ENCODE measurements at regions not wholly inside any gene's neighbourhood (a gene's known extent, or its start where the extent isn't known, plus 50 kb on each side); places are given as distances from the start of the nearest gene placed in this dataset.

DNA sequence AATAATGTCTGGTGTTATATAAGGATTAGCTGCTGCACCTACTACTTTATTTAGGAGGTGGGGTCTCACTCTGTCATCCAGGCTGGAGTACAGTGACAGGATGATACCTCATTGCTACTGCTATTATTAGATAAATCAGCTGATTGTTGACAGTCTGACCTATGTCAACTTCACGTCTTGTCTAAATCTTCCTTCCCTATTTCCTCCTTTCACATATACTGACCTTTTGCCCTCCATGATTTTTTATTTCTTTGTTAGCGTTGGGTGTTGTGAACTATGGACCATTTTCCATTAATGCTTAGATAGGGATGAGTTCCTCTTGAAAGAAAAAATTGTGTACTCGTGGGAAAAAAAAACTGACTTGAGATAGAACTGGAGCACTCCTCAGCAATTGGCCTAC is 109.9 kb upstream of the BEND6 start:
- H3K27me3 ChIP-seq (ENCODE audit: insufficient read depth, low read length): peaks cover 12% of the 10 kb centered on the region
- no peaks in the 10 kb centered on the region for H3K79me2 ChIP-seq (ENCODE audit: insufficient read depth, low read length)
- no peaks in the 10 kb centered on the region for H3K9me2 ChIP-seq (ENCODE audit: low read depth, low read length)
- H3K9me3 ChIP-seq (ENCODE audit: low read length): no peaks in the 10 kb centered on the region
- no peak overlapping the region for H3K4me2 ChIP-seq (ENCODE audit: low read length)
- no peak overlapping the region for H3K4me3 ChIP-seq (ENCODE audit: low read depth, low read length, poor library complexity, severe bottlenecking)
- no peaks in the 10 kb centered on the region for H3K4me1 ChIP-seq (ENCODE audit: insufficient read depth, low read length, severe bottlenecking)
- H4K20me1 ChIP-seq (ENCODE audit: insufficient read depth, low read length): no peaks in the 10 kb centered on the region
- H3K27ac ChIP-seq (ENCODE audit: low read depth, low read length, poor library complexity, severe bottlenecking): no peak overlapping the region
- no peaks in the 10 kb centered on the region for H3F3A ChIP-seq (ENCODE audit: insufficient read depth, low read length)
- no peaks in the 10 kb centered on the region for H3K36me3 ChIP-seq (ENCODE audit: insufficient read depth, low read length)
- TF ChIP-seq EZH2 (IDR thresholded peaks at IDR 0.05; ENCODE audit: borderline replicate concordance, low read length): no peak
- TF ChIP-seq, protein P1, sequence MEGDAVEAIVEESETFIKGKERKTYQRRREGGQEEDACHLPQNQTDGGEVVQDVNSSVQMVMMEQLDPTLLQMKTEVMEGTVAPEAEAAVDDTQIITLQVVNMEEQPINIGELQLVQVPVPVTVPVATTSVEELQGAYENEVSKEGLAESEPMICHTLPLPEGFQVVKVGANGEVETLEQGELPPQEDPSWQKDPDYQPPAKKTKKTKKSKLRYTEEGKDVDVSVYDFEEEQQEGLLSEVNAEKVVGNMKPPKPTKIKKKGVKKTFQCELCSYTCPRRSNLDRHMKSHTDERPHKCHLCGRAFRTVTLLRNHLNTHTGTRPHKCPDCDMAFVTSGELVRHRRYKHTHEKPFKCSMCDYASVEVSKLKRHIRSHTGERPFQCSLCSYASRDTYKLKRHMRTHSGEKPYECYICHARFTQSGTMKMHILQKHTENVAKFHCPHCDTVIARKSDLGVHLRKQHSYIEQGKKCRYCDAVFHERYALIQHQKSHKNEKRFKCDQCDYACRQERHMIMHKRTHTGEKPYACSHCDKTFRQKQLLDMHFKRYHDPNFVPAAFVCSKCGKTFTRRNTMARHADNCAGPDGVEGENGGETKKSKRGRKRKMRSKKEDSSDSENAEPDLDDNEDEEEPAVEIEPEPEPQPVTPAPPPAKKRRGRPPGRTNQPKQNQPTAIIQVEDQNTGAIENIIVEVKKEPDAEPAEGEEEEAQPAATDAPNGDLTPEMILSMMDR (IDR thresholded peaks at IDR 0.05; ENCODE audit: low read length): no peak
- no peak overlapping the region for H3K9ac ChIP-seq (ENCODE audit: low read length)
- H2AFZ ChIP-seq (ENCODE audit: low read length): no peak overlapping the region

GRCh38 chr6:56843476-56844349 is 111.2 kb upstream of the BEND6 start:
- no peaks in the 10 kb centered on the region for H3K9me2 ChIP-seq (ENCODE audit: low read depth, low read length)
- no peak for TF ChIP-seq EZH2 (IDR thresholded peaks at IDR 0.05; ENCODE audit: borderline replicate concordance, low read length)
- TF ChIP-seq, protein P1 (IDR thresholded peaks at IDR 0.05; ENCODE audit: low read length): no peak
- H3K4me1 ChIP-seq (ENCODE audit: insufficient read depth, low read length, severe bottlenecking): no peaks in the 10 kb centered on the region
- peak overlapping the region; percentile 74 for H3K4me2 ChIP-seq (ENCODE audit: low read length)
- peak overlapping the region; percentile 60 for H3K4me3 ChIP-seq (ENCODE audit: low read depth, low read length, poor library complexity, severe bottlenecking)
- no peaks in the 10 kb centered on the region for H3K9me3 ChIP-seq (ENCODE audit: low read length)
- peaks cover 12% of the 10 kb centered on the region for H3K27me3 ChIP-seq (ENCODE audit: insufficient read depth, low read length)
- H4K20me1 ChIP-seq (ENCODE audit: insufficient read depth, low read length): no peaks in the 10 kb centered on the region
- H3K36me3 ChIP-seq (ENCODE audit: insufficient read depth, low read length): no peaks in the 10 kb centered on the region
- no peak overlapping the region; the same call in 1 of the 2 replicates for H3K9ac ChIP-seq (ENCODE audit: low read length)
- H3F3A ChIP-seq (ENCODE audit: insufficient read depth, low read length): no peaks in the 10 kb centered on the region
- H2AFZ ChIP-seq (ENCODE audit: low read length): no peak overlapping the region
- no peak overlapping the region for H3K27ac ChIP-seq (ENCODE audit: low read depth, low read length, poor library complexity, severe bottlenecking)
- H3K79me2 ChIP-seq (ENCODE audit: insufficient read depth, low read length): no peaks in the 10 kb centered on the region

DNA sequence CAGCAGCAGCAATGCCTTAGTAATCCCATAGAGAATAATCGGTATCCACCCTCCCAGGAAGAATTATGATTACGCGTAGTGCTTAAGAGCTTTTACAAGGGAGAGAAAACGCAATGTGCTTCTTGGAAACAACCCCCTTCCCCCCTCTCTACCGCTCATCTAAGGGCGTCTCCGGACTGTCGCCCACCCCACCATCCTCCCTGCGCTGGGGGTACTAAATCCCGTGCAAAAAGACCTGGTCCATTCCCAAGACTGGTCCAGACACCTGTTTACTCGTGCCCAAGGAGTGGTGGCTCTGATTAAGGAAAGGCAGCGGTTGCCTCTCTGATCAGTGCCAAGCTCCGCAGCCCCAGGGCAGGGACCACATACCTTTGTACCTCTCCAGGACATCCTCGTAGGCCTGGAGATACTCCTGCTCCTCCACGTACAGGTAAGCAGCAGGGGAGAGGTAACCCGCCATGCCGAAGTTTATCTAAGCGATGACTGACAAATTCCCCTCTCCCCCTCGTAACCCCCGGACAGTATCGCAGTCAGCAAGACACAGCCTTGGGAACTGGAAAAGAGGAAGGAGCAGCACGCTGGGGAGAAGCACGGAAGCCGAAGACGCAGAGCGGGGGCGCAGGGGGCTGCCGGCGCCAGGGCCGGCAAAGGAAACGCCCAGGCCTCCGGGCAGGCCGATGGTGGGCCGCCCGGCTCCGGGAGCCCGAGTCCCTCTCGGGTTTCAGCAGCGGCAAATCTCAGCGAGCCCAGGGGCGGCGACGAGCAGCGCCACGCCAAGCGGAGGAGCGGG is 112.0 kb upstream of the BEND6 start:
- Histone ChIP-seq H3K9me3 (ENCODE audit: low read length) (no peaks in the 10 kb centered on the region), H3K4me3 (ENCODE audit: low read depth, low read length, poor library complexity, severe bottlenecking) (peak overlapping the region; percentile 51), H3K36me3 (ENCODE audit: insufficient read depth, low read length) (no peaks in the 10 kb centered on the region), H3F3A (ENCODE audit: insufficient read depth, low read length) (no peaks in the 10 kb centered on the region), H3K27me3 (ENCODE audit: insufficient read depth, low read length) (peaks cover 12% of the 10 kb centered on the region), H3K9ac (ENCODE audit: low read length) (peak overlapping the region; percentile 29; the same call in 1 of the 2 replicates), H3K4me1 (ENCODE audit: insufficient read depth, low read length, severe bottlenecking) (no peaks in the 10 kb centered on the region), H2AFZ (ENCODE audit: low read length) (no peak overlapping the region), H3K4me2 (ENCODE audit: low read length) (peak overlapping the region; percentile 62), H4K20me1 (ENCODE audit: insufficient read depth, low read length) (no peaks in the 10 kb centered on the region), H3K79me2 (ENCODE audit: insufficient read depth, low read length) (no peaks in the 10 kb centered on the region), H3K9me2 (ENCODE audit: low read depth, low read length) (no peaks in the 10 kb centered on the region), H3K27ac (ENCODE audit: low read depth, low read length, poor library complexity, severe bottlenecking) (no peak overlapping the region)
- TF ChIP-seq EZH2 (IDR thresholded peaks at IDR 0.05; ENCODE audit: borderline replicate concordance, low read length): no peak
- TF ChIP-seq, protein P1 (IDR thresholded peaks at IDR 0.05; ENCODE audit: low read length): no peak

All from OCI-LY1 (cell line).